ENCODE measurements at regions not wholly inside any gene's neighbourhood (a gene's known extent, or its start where the extent isn't known, plus 50 kb on each side); places are given as distances from the start of the nearest gene placed in this dataset.

DNA sequence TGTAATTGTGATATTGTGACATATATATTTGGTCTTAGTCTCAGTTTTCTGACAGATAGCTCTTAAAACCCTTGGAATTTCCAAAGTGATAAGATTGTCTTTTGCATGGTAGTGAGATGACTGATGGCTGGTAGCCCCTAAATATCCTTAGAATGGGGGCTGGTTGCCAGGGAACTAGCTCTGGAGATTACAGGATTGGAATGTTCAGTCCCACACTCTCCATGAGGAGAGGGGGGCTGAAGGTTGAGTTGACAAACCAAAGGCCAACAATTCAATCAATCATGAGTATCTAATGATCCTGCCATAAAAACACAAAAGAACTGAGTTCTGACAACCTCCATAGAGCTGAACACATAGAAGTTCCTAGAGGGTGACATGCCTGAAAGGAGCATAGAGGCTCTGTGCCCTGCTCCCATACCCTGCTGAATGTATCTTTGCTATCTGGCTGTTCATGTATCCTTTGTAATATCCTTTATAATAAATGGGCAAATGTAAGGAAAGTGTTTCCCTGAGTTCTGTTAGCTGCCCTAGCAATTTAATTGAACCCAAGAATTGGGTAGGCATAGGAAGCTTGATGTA, 1680.3 kb upstream of the PIK3C3 start:
- Histone ChIP-seq H3K4me1 (ENCODE audit: insufficient read depth, low read length, poor library complexity, severe bottlenecking) (no peaks in the 10 kb centered on the region), H3K79me2 (ENCODE audit: insufficient read depth, low read depth, low read length) (no peaks in the 10 kb centered on the region), H2AFZ (ENCODE audit: low read length) (no peak overlapping the region), H3K9me2 (ENCODE audit: insufficient read depth, low read length) (no peaks in the 10 kb centered on the region), H3K9me3 (ENCODE audit: low read length) (no peaks in the 10 kb centered on the region), H3K36me3 (ENCODE audit: insufficient read depth, low read length) (no peaks in the 10 kb centered on the region), H3K27ac (ENCODE audit: low read depth, low read length, poor library complexity, severe bottlenecking) (no peak overlapping the region), H4K20me1 (ENCODE audit: insufficient read depth, low read length) (no peaks in the 10 kb centered on the region), H3K4me3 (ENCODE audit: low read depth, low read length, poor library complexity, severe bottlenecking) (no peak overlapping the region), H3K4me2 (ENCODE audit: low read length) (no peak overlapping the region)
- DNase-seq (ENCODE audit: low spot score) = no peak
- intact Hi-C loops (cut with micrococcal nuclease; ENCODE audit: unreplicated experiment) = no loop called here
- no peak for TF ChIP-seq EZH2phosphoT487 (IDR thresholded peaks at IDR 0.05; ENCODE audit: borderline replicate concordance, low read depth, low read length)
- TF ChIP-seq, protein P1, sequence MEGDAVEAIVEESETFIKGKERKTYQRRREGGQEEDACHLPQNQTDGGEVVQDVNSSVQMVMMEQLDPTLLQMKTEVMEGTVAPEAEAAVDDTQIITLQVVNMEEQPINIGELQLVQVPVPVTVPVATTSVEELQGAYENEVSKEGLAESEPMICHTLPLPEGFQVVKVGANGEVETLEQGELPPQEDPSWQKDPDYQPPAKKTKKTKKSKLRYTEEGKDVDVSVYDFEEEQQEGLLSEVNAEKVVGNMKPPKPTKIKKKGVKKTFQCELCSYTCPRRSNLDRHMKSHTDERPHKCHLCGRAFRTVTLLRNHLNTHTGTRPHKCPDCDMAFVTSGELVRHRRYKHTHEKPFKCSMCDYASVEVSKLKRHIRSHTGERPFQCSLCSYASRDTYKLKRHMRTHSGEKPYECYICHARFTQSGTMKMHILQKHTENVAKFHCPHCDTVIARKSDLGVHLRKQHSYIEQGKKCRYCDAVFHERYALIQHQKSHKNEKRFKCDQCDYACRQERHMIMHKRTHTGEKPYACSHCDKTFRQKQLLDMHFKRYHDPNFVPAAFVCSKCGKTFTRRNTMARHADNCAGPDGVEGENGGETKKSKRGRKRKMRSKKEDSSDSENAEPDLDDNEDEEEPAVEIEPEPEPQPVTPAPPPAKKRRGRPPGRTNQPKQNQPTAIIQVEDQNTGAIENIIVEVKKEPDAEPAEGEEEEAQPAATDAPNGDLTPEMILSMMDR (conservative IDR thresholded peaks at IDR 0.05; ENCODE audit: low read length) = no peak
- BruUV-seq (replicated peaks) = no TSS peak
- CTCF ChIA-PET (ENCODE audit: unreplicated experiment) = no interaction called here
- POLR2A ChIA-PET = no interaction called here

DNA sequence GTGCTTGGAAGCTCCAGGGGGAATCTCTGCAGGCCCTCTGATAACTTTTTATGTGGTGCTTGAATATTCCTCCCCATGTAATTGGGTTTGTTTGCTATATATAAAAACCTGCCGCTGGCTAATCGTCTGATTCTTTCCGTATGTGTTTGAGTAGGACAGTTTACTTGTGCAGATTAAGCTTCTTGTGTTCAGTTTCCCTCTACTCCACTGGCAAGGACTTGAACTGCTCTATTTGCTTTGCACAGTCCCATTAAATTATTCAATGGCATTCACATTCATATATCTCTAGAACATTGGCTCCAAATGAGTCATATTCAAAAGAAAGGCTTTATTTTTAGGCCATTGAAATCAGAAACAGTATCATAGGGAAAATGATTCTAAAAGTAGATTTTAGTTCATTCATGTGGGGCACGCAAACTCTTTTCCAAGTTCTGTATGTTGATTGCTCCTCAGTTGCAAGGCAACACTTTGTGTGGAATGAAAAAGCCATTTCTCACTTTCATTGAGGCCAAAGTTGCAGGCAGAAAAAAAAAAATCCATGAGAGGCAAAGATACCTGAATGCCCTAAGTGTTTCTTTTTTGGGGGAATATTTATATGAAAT, 1682.3 kb upstream of the PIK3C3 start:
- CTCF ChIA-PET (ENCODE audit: unreplicated experiment) = no interaction called here
- DNase-seq (ENCODE audit: low spot score) = no peak
- no peak overlapping the region for H3K27ac ChIP-seq (ENCODE audit: low read depth, low read length, poor library complexity, severe bottlenecking)
- H3K36me3 ChIP-seq (ENCODE audit: insufficient read depth, low read length) = no peaks in the 10 kb centered on the region
- H3K4me3 ChIP-seq (ENCODE audit: low read depth, low read length, poor library complexity, severe bottlenecking) = no peak overlapping the region
- no peaks in the 10 kb centered on the region for H3K4me1 ChIP-seq (ENCODE audit: insufficient read depth, low read length, poor library complexity, severe bottlenecking)
- POLR2A ChIA-PET = no interaction called here
- BruUV-seq (replicated peaks) = no TSS peak
- no peaks in the 10 kb centered on the region for H3K9me2 ChIP-seq (ENCODE audit: insufficient read depth, low read length)
- no peaks in the 10 kb centered on the region for H3K79me2 ChIP-seq (ENCODE audit: insufficient read depth, low read depth, low read length)
- intact Hi-C loops (cut with micrococcal nuclease; ENCODE audit: unreplicated experiment) = no loop called here
- H2AFZ ChIP-seq (ENCODE audit: low read length) = no peak overlapping the region
- no peak overlapping the region for H3K4me2 ChIP-seq (ENCODE audit: low read length)
- H3K9me3 ChIP-seq (ENCODE audit: low read length) = no peaks in the 10 kb centered on the region
- no peak for TF ChIP-seq EZH2phosphoT487 (IDR thresholded peaks at IDR 0.05; ENCODE audit: borderline replicate concordance, low read depth, low read length)
- TF ChIP-seq, protein P1 (conservative IDR thresholded peaks at IDR 0.05; ENCODE audit: low read length) = no peak
- H4K20me1 ChIP-seq (ENCODE audit: insufficient read depth, low read length) = no peaks in the 10 kb centered on the region

DNA sequence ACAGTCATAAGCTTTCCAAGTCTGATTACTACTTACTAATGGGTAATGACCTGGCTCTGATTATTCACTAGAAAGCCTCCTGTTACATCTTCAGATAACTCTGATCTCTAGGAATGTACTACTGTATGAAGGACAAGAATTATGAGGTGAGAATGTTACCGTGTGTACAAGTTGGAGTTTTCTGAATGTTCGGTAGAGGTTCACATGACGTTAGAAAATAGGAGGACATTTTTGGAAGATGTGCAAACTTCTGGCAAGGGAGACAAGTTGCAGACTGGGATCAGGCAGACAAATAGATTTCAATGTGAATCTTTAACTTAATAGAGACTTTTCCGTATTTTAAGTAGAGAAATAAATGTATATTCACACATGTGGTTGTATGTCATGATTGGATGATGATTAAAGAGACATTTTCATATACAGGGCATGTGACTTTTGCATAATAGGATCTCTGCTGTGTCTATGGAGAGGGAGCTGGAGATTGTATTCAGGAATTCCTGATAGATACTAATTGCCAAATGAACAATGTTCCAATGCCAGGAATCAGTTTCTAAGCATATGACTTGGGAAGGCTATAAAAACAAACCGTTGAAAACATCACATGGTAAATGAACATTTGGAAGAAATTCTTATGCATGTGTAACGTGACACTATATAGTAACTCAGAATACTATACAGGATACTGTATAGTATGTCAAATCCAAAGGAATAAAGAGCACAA, 1695.8 kb upstream of the PIK3C3 start:
- Histone ChIP-seq H2AFZ (ENCODE audit: low read length) (no peak overlapping the region), H3K4me2 (ENCODE audit: low read length) (no peak overlapping the region), H3K9me2 (ENCODE audit: insufficient read depth, low read length) (no peaks in the 10 kb centered on the region), H3K4me1 (ENCODE audit: insufficient read depth, low read length, poor library complexity, severe bottlenecking) (no peaks in the 10 kb centered on the region), H3K4me3 (ENCODE audit: low read depth, low read length, poor library complexity, severe bottlenecking) (no peak overlapping the region), H3K27ac (ENCODE audit: low read depth, low read length, poor library complexity, severe bottlenecking) (no peak overlapping the region), H3K79me2 (ENCODE audit: insufficient read depth, low read depth, low read length) (no peaks in the 10 kb centered on the region), H3K9me3 (ENCODE audit: low read length) (no peaks in the 10 kb centered on the region), H4K20me1 (ENCODE audit: insufficient read depth, low read length) (no peaks in the 10 kb centered on the region), H3K36me3 (ENCODE audit: insufficient read depth, low read length) (no peaks in the 10 kb centered on the region)
- ChIA-PET POLR2A (interaction anchor here (0.7 kb wide), 1 partner anchor 9 kb away, joined by 3 read pairs; no protein-coding TSS in a partner anchor), CTCF (ENCODE audit: unreplicated experiment) (no interaction called here)
- intact Hi-C loops (cut with micrococcal nuclease; ENCODE audit: unreplicated experiment) = no loop called here
- TF ChIP-seq EZH2phosphoT487 (IDR thresholded peaks at IDR 0.05; ENCODE audit: borderline replicate concordance, low read depth, low read length) = no peak
- TF ChIP-seq, protein P1 (conservative IDR thresholded peaks at IDR 0.05; ENCODE audit: low read length) = no peak
- no TSS peak for BruUV-seq (replicated peaks)
- DNase-seq (ENCODE audit: low spot score) = no peak
